ENCODE measurements at regions not wholly inside any gene's neighbourhood (a gene's known extent, or its start where the extent isn't known, plus 50 kb on each side); places are given as distances from the start of the nearest gene placed in this dataset.

GRCh38 chr6:45722876-45723275, 292.8 kb downstream of the CLIC5 start:
- TF ChIP-seq CTCF (IDR thresholded peaks at IDR 0.05; ENCODE audit: borderline replicate concordance, extremely low read depth, low read length, poor library complexity, severe bottlenecking) (no peak), EZH2 (IDR thresholded peaks at IDR 0.05; ENCODE audit: borderline replicate concordance, low read depth, low read length, severe bottlenecking) (no peak)
